ENCODE measurements at regions not wholly inside any gene's neighbourhood (a gene's known extent, or its start where the extent isn't known, plus 50 kb on each side); places are given as distances from the start of the nearest gene placed in this dataset.

DNA sequence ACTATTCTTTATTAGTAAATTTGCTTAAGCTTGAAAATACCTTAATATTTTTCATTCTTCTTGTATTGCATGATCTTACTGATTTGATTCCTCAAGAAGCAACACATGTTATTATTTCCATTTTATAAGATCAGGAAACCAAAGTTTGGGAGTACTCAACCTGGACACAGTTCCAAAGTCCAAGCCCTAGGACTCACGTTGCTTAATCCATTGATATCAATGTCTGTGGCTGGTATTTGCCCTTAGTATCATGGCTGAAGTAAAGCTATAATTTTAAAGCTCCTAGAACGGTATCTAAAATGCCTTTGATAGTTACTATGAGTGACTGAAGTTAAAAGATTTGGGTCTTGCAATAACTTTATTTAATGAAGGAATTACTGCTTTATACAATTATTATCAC is 1045.3 kb downstream of the TUSC7 start:
- TF ChIP-seq FOXM1 (IDR thresholded peaks at IDR 0.05; ENCODE audit: borderline replicate concordance) (no peak), FOXK2 (IDR thresholded peaks at IDR 0.05) (no peak), ZNF384 (IDR thresholded peaks at IDR 0.05) (no peak), SUZ12 (IDR thresholded peaks at IDR 0.05) (no peak), TARDBP (IDR thresholded peaks at IDR 0.05) (no peak), SP1 (IDR thresholded peaks at IDR 0.05) (no peak), BHLHE40 (IDR thresholded peaks at IDR 0.05; ENCODE audit: borderline replicate concordance) (no peak), CTBP1 (IDR thresholded peaks at IDR 0.05; ENCODE audit: borderline replicate concordance) (no peak)
- TF ChIP-seq, protein P1, sequence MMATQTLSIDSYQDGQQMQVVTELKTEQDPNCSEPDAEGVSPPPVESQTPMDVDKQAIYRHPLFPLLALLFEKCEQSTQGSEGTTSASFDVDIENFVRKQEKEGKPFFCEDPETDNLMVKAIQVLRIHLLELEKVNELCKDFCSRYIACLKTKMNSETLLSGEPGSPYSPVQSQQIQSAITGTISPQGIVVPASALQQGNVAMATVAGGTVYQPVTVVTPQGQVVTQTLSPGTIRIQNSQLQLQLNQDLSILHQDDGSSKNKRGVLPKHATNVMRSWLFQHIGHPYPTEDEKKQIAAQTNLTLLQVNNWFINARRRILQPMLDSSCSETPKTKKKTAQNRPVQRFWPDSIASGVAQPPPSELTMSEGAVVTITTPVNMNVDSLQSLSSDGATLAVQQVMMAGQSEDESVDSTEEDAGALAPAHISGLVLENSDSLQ (IDR thresholded peaks at IDR 0.05) = no peak
